ENCODE measurements at regions not wholly inside any gene's neighbourhood (a gene's known extent, or its start where the extent isn't known, plus 50 kb on each side); places are given as distances from the start of the nearest gene placed in this dataset.

GRCh38 chr2:48194641-48195040 lies 119.8 kb upstream of the FOXN2 start:
- no peak overlapping the region for H3K4me3 ChIP-seq (ENCODE audit: low read depth, low read length)
- H3K9me3 ChIP-seq (ENCODE audit: control insufficient read depth, insufficient read depth, low read length) = no peaks in the 10 kb centered on the region
- DNase-seq (ENCODE audit: low read depth, low spot score) = no peak
- H3K27me3 ChIP-seq (ENCODE audit: control insufficient read depth, insufficient read depth, low read length) = no peaks in the 10 kb centered on the region
- ChIA-PET CTCF (no interaction called here), POLR2A (no interaction called here)
- H3K27ac ChIP-seq (ENCODE audit: low read depth, low read length) = no peak overlapping the region
- no peak for TF ChIP-seq CTCF (IDR thresholded peaks at IDR 0.05; ENCODE audit: low read depth, low read length)

- TF ChIP-seq CTCF (IDR thresholded peaks at IDR 0.05; ENCODE audit: low read depth, low read length) = no peak
- no peak for DNase-seq (ENCODE audit: low read depth, low spot score)
- Histone ChIP-seq H3K9me3 (ENCODE audit: control insufficient read depth, insufficient read depth, low read length) (no peaks in the 10 kb centered on the region), H3K27ac (ENCODE audit: low read depth, low read length) (no peak overlapping the region), H3K27me3 (ENCODE audit: control insufficient read depth, insufficient read depth, low read length) (no peaks in the 10 kb centered on the region), H3K4me3 (ENCODE audit: low read depth, low read length) (no peak overlapping the region)
- ChIA-PET CTCF (no interaction called here), POLR2A (no interaction called here)
These were observed 119.3 kb upstream of the FOXN2 start for GRCh38 chr2:48195169-48195568.

GRCh38 chr2:48197618-48198017 lies 116.9 kb upstream of the FOXN2 start:
- CTCF ChIA-PET = no interaction called here

GRCh38 chr2:48198371-48198770 lies 116.1 kb upstream of the FOXN2 start:
- POLR2A ChIA-PET = no interaction called here
- TF ChIP-seq CTCF (IDR thresholded peaks at IDR 0.05; ENCODE audit: low read depth, low read length) = no peak
- CTCF ChIA-PET = interaction anchor here (0.7 kb wide), 1 partner anchor 267 kb away, joined by 4 read pairs; no protein-coding TSS in a partner anchor
- no peak for DNase-seq (ENCODE audit: low read depth, low spot score)
- Histone ChIP-seq H3K9me3 (ENCODE audit: control insufficient read depth, insufficient read depth, low read length) (no peaks in the 10 kb centered on the region), H3K27ac (ENCODE audit: low read depth, low read length) (no peak overlapping the region), H3K4me3 (ENCODE audit: low read depth, low read length) (no peak overlapping the region), H3K27me3 (ENCODE audit: control insufficient read depth, insufficient read depth, low read length) (no peaks in the 10 kb centered on the region)

More at GRCh38 chr2:48197618-48198017, 116.9 kb upstream of the FOXN2 start:
- Histone ChIP-seq H3K27me3 (ENCODE audit: control insufficient read depth, insufficient read depth, low read length) (no peaks in the 10 kb centered on the region), H3K27ac (ENCODE audit: low read depth, low read length) (no peak overlapping the region), H3K4me3 (ENCODE audit: low read depth, low read length) (no peak overlapping the region), H3K9me3 (ENCODE audit: control insufficient read depth, insufficient read depth, low read length) (no peaks in the 10 kb centered on the region)
- no peak for DNase-seq (ENCODE audit: low read depth, low spot score)
- POLR2A ChIA-PET = no interaction called here
- no peak for TF ChIP-seq CTCF (IDR thresholded peaks at IDR 0.05; ENCODE audit: low read depth, low read length)

GRCh38 chr2:48199070-48199469 lies 115.4 kb upstream of the FOXN2 start:
- no peak for DNase-seq (ENCODE audit: low read depth, low spot score)
- CTCF ChIA-PET = no interaction called here
- H3K27ac ChIP-seq (ENCODE audit: low read depth, low read length) = no peak overlapping the region
- no peak for TF ChIP-seq CTCF (IDR thresholded peaks at IDR 0.05; ENCODE audit: low read depth, low read length)
- H3K4me3 ChIP-seq (ENCODE audit: low read depth, low read length) = no peak overlapping the region
- no peaks in the 10 kb centered on the region for H3K9me3 ChIP-seq (ENCODE audit: control insufficient read depth, insufficient read depth, low read length)
- H3K27me3 ChIP-seq (ENCODE audit: control insufficient read depth, insufficient read depth, low read length) = no peaks in the 10 kb centered on the region
- POLR2A ChIA-PET = no interaction called here
